PC-9 (cell line): ENCODE measurements at regions not wholly inside any gene's neighbourhood (a gene's known extent, or its start where the extent isn't known, plus 50 kb on each side); places are given as distances from the start of the nearest gene placed in this dataset.
"Not testable (repeated sequence)": the region's sequence is repeated elsewhere in the genome, so short reads cannot be mapped to it uniquely, and the experiment has no call there.

Experiments used
- BruUV-seq: library from RNA; stranded (reverse); fragments of 400-500 nt; replicated peaks from 2 replicates; lab custom pipeline; 2021; lab: Mats Ljungman, UMichigan
- CTCF ChIA-PET: fragments of 300-600 bp; sonication (Branson Sonifier 250); formaldehyde crosslinking; loops from one replicate; lab custom pipeline; 2022; ENCODE audit warnings: antibody characterized with exemption; lab: Charles Lee
- POLR2A ChIA-PET: fragments of 300-600 bp; sonication (Branson Sonifier 250); formaldehyde crosslinking; loops from one replicate; lab custom pipeline; 2022; ENCODE audit warnings: antibody characterized with exemption; ENCODE audit not compliant: unreplicated experiment; lab: Charles Lee
- DNase-seq, 2 experiments: peaks; one replicate each; pipeline versions ENCODE4 v3.0.0 to v3.0.0-alpha.2; 2015 to 2022; ENCODE audit warnings: mixed read lengths in 1 of 2
- H2AFZ ChIP-seq: fragments of 200-600 bp; sonication (generic); 2 replicates; pipeline ENCODE4 v1.8.1; 2017; ENCODE audit warnings: antibody characterized with exemption
- H3F3A ChIP-seq: fragments of 200-600 bp; sonication (generic); 2 replicates; pipeline ENCODE4 v1.8.1; 2017; ENCODE audit warnings: antibody characterized with exemption, mild to moderate bottlenecking, low read depth; ENCODE audit not compliant: insufficient read depth
- H3K27ac ChIP-seq: fragments of 200-600 bp; sonication (generic); 2 replicates; pipeline ENCODE4 v1.6.1; 2016; ENCODE audit warnings: mixed run types
- H3K27me3 ChIP-seq: fragments of 200-600 bp; sonication (generic); 2 replicates; pipeline ENCODE4 v1.6.1; 2016; ENCODE audit warnings: low read depth, mixed run types; ENCODE audit not compliant: insufficient read depth
- H3K36me3 ChIP-seq: fragments of 200-600 bp; sonication (generic); 2 replicates; pipeline ENCODE4 v1.6.1; 2016; ENCODE audit warnings: low read depth, mixed run types
- H3K4me1 ChIP-seq: fragments of 200-600 bp; sonication (generic); replicated peaks from 2 replicates; pipeline ENCODE4 v1.6.1; 2016; ENCODE audit warnings: mixed run types; ENCODE audit not compliant: insufficient read depth
- H3K4me2 ChIP-seq: fragments of 200-600 bp; sonication (generic); 2 replicates; pipeline ENCODE4 v1.6.1; 2017; ENCODE audit warnings: mixed run types
- H3K4me3 ChIP-seq: fragments of 200-600 bp; sonication (generic); 2 replicates; pipeline ENCODE4 v1.6.1; 2016; ENCODE audit warnings: mixed run types
- H3K79me2 ChIP-seq: fragments of 200-600 bp; sonication (generic); 2 replicates; pipeline ENCODE4 v1.6.1; 2017; ENCODE audit warnings: low read depth, mixed run types
- H3K9me2 ChIP-seq: fragments of 200-600 bp; sonication (generic); 2 replicates; pipeline ENCODE4 v1.8.1; 2017; ENCODE audit warnings: mild to moderate bottlenecking; ENCODE audit not compliant: insufficient read depth
- H3K9me3 ChIP-seq: fragments of 200-600 bp; sonication (generic); 2 replicates; pipeline ENCODE4 v1.8.1; 2016; ENCODE audit warnings: low read depth; ENCODE audit not compliant: insufficient read depth
- H4K20me1 ChIP-seq: fragments of 200-600 bp; sonication (generic); 2 replicates; pipeline ENCODE4 v1.8.1; 2017; ENCODE audit not compliant: insufficient read depth
- intact Hi-C: fragments of 100-400 bp; cut with micrococcal nuclease; formaldehyde crosslinking; loops from one replicate; pipeline ENCODE4 v1.10.0; 2022; ENCODE audit not compliant: unreplicated experiment

DNA sequence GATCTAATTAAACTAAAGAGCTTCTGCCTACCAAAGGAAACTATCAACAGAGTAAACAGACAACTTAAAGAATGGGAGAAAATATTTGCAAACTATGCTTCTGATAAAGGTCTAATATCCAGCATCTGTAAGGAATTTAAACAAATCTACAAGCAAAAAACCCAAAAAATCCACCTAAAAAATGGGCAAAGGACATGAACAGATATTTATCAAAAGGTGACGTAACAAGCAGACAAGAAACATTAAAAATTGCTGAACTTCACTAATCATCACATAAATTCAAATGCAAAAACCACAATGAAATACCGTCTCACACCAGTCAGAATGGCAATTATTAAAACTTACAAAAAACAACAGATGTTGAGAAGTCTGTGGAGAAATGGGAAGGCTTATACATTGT, 498.6 kb upstream of the TPTE start:
- BruUV-seq, H3K27ac ChIP-seq, CTCF ChIA-PET, H3K9me2 ChIP-seq, H3K79me2 ChIP-seq, H2AFZ ChIP-seq, H3K9me3 ChIP-seq, DNase-seq, POLR2A ChIA-PET, H3K27me3 ChIP-seq, H3K4me1 ChIP-seq, intact Hi-C loops, H3F3A ChIP-seq, H3K4me3 ChIP-seq, H3K4me2 ChIP-seq, H4K20me1 ChIP-seq, H3K36me3 ChIP-seq: not testable (repeated sequence)
